Liver (tissue), 3 donors: ENCODE measurements at regions not wholly inside any gene's neighbourhood (a gene's known extent, or its start where the extent isn't known, plus 50 kb on each side); places are given as distances from the start of the nearest gene placed in this dataset.
A peak's percentile ranks its signal among the peaks of the same experiment; 100 is the strongest.

Experiments used
- ATF3 ChIP-seq: IDR thresholded peaks from 2 replicates; pipeline ENCODE4 v1.6.1; 2016; ENCODE audit warnings: antibody characterized with exemption
- GABPA ChIP-seq, 2 donors: IDR thresholded peaks in 1 of 2; conservative IDR thresholded peaks in 1 of 2; 2 replicates each; pipeline ENCODE4 v1.6.1; 2016; ENCODE audit warnings: antibody characterized with exemption in 2 of 2, mild to moderate bottlenecking in 1 of 2, moderate library complexity in 1 of 2
- HNF4A ChIP-seq, 2 donors: conservative IDR thresholded peaks; 2 replicates each; pipeline ENCODE4 v1.6.1; 2016; ENCODE audit warnings: antibody characterized with exemption in 2 of 2, mild to moderate bottlenecking in 2 of 2
- RAD21 ChIP-seq, 2 donors: IDR thresholded peaks; 2 replicates each; pipeline ENCODE4 v1.6.1; 2016; ENCODE audit warnings: antibody characterized with exemption in 2 of 2, mild to moderate bottlenecking in 2 of 2
- RXRA ChIP-seq, 2 donors: IDR thresholded peaks; 2 replicates each; pipeline ENCODE4 v1.6.1; 2017 to 2018; ENCODE audit warnings: antibody characterized with exemption in 2 of 2, mild to moderate bottlenecking in 1 of 2
- TAF1 ChIP-seq: conservative IDR thresholded peaks from 2 replicates; pipeline ENCODE4 v1.6.1; 2016; ENCODE audit warnings: antibody characterized with exemption, mild to moderate bottlenecking
- YY1 ChIP-seq: IDR thresholded peaks from 2 replicates; pipeline ENCODE4 v1.6.1; 2016; ENCODE audit warnings: antibody characterized with exemption, mild to moderate bottlenecking
- TF ChIP-seq, protein P1 (sequence below): fragments of 150-350 bp; IDR thresholded peaks from 2 replicates; pipeline ENCODE4 v1.5.1; 2017; ENCODE audit warnings: improper control_type of control experiment, low read depth, low read length; ENCODE audit not compliant: missing input control
- donor health status: healthy.
- donor health status: healthy.

GRCh38 chr17:14672830-14673229, 371.9 kb downstream of the HS3ST3B1 start:
- TF ChIP-seq RXRA (IDR thresholded peaks at IDR 0.05) (no peak), GABPA (IDR thresholded peaks at IDR 0.05 in 1 of 2, conservative IDR thresholded peaks at IDR 0.05 in 1 of 2) (no peak), TAF1 (no peak), RAD21 (IDR thresholded peaks at IDR 0.05) (peak in 1 of 2 donors; percentile 18), HNF4A (conservative IDR thresholded peaks at IDR 0.05) (no peak), YY1 (no peak), ATF3 (no peak)
- TF ChIP-seq, protein P1, sequence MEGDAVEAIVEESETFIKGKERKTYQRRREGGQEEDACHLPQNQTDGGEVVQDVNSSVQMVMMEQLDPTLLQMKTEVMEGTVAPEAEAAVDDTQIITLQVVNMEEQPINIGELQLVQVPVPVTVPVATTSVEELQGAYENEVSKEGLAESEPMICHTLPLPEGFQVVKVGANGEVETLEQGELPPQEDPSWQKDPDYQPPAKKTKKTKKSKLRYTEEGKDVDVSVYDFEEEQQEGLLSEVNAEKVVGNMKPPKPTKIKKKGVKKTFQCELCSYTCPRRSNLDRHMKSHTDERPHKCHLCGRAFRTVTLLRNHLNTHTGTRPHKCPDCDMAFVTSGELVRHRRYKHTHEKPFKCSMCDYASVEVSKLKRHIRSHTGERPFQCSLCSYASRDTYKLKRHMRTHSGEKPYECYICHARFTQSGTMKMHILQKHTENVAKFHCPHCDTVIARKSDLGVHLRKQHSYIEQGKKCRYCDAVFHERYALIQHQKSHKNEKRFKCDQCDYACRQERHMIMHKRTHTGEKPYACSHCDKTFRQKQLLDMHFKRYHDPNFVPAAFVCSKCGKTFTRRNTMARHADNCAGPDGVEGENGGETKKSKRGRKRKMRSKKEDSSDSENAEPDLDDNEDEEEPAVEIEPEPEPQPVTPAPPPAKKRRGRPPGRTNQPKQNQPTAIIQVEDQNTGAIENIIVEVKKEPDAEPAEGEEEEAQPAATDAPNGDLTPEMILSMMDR, result no peak
